Stimulated activated naive CD8-positive, alpha-beta T cell treated with anti-CD3 and anti-CD28 coated beads, Interleukin-15, amount 100 ng/mL, for 72 hours (primary cell): ENCODE measurements at regions not wholly inside any gene's neighbourhood (a gene's known extent, or its start where the extent isn't known, plus 50 kb on each side); places are given as distances from the start of the nearest gene placed in this dataset.

ENCODE experiments used
- ATAC-seq: fragments of 150-1000 bp; cut with Tn5 transposase; 2 replicates; pipeline ENCODE4 v1.10.0; 2021; ENCODE audit warnings: mild to moderate bottlenecking, moderate library complexity
- DNase-seq, 2 donors: peaks; one replicate each; pipeline ENCODE4 v3.0.0; 2021 to 2022
- H3K27ac Mint-ChIP-seq, 2 donors: one replicate each; pipeline ENCODE4 v1.8.0; 2022; ENCODE audit warnings: mild to moderate bottlenecking in 2 of 2, mixed read lengths in 2 of 2, moderate library complexity in 2 of 2
- H3K27me3 Mint-ChIP-seq: one replicate; pipeline ENCODE4 v1.8.0; 2022; ENCODE audit warnings: mixed read lengths
- H3K4me1 Mint-ChIP-seq: one replicate; pipeline ENCODE4 v1.8.0; 2022; ENCODE audit warnings: mild to moderate bottlenecking, mixed read lengths
- H3K4me3 Mint-ChIP-seq, 2 donors: one replicate each; pipeline ENCODE4 v1.8.0; 2022; ENCODE audit warnings: mild to moderate bottlenecking in 2 of 2, mixed read lengths in 2 of 2, moderate library complexity in 1 of 2
- H3K9me3 Mint-ChIP-seq, 2 donors: one replicate each; pipeline ENCODE4 v1.8.0; 2022; ENCODE audit warnings: mixed read lengths in 2 of 2

DNA sequence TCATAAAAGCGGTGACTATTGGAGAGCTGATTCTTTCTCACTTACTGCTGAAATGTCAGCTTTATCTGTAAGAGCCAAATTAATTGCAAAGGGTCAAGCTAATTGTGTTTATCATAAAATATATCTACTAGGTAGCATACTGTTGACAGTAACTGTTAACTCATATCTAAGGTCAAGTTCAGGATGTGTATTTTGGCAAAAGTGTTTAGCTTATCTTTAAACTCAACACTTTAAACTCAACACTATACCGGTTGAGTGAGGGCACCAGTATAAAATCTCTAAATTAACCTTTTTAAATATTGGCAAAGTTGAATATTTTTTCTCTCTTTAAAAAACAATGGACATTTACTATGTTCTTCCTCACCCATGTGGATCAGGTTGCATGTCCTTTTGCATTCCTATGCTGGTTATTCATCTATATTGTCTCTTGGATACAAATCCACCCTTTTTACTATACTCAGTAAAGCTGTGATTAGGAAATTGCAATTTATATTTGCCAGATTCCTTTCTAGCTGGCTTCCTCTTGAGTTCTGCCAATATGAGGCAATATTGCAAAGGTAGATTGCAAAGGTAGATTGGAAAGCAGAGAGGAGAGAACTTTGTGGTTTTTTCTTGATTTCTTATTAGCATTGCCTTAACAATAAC is 344.6 kb upstream of the DCBLD2 start:
- no peaks in the 10 kb centered on the region for H3K27me3 Mint-ChIP-seq
- H3K27ac Mint-ChIP-seq, result no peak overlapping the region
- no peaks in the 10 kb centered on the region for H3K4me1 Mint-ChIP-seq
- ATAC-seq, result no peak
- no peak overlapping the region for H3K4me3 Mint-ChIP-seq
- no peak for DNase-seq
- peaks cover 0 to 2% of the 10 kb centered on the region in 2 donors for H3K9me3 Mint-ChIP-seq

DNA sequence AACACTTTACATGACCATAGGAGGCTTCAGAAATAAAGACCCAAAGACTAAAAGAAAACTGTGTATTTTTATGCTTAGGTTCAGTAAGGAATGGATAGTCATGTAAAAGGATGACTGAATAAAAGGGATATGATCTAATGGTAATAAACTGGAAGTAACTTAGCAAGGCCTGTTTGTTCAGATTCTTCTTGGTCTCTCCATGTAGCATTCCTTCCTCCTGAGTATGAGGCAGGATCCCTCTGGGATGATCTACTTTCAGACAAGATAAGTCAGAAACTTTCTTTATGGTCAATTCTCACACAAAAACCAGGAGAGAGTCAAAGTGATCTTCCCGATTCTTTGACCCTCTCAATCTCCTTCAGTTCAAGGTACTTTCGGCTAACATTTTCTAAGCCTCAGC is 340.8 kb upstream of the DCBLD2 start:
- Mint-ChIP-seq H3K27ac (no peak overlapping the region), H3K27me3 (no peaks in the 10 kb centered on the region), H3K9me3 (peaks cover 0 to 7% of the 10 kb centered on the region in 2 donors), H3K4me1 (no peaks in the 10 kb centered on the region), H3K4me3 (no peak overlapping the region)
- DNase-seq, result no peak
- ATAC-seq, result no peak

DNA sequence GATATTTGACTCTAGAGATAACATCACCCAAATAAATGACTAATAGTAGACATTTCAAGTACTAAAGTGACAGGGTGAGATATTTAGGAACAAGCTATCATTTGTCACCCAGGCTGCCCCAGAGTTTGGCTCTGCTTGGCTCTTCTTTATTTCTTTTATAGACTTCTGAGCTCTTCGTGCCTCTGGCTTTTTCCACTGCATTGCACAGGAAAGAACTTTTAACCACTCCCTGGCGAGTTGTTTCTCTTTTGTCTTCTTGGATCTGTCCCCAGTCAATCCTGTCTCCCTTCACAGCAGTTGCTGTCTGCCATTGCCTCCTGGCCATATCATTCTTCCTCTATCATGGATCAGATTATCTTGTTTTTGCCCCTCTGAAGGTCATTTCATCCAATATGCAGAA is 339.2 kb upstream of the DCBLD2 start:
- H3K9me3 Mint-ChIP-seq, result peaks cover 0 to 7% of the 10 kb centered on the region in 2 donors
- H3K27me3 Mint-ChIP-seq, result no peaks in the 10 kb centered on the region
- no peak overlapping the region for H3K4me3 Mint-ChIP-seq
- no peaks in the 10 kb centered on the region for H3K4me1 Mint-ChIP-seq
- ATAC-seq, result no peak
- no peak for DNase-seq
- no peak overlapping the region for H3K27ac Mint-ChIP-seq

DNA sequence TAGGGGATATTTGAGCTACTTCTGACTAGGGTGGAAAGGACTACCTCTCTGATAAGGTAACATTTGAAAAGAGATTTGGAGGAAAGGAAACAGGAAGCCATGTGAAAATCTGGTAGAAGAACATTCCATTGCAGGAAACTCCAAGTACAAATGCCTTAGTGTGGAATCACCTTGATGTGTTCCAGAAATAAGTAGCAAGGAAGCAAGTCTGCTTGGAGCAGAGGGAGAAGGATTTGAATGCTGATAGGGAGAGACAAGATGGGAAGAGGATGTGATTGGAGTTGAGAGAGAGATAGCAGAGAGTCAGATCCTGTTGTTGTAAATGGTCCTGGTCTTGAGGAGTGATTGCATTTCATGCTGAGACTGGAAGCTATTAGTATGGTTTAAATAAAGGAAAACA is 335.1 kb upstream of the DCBLD2 start:
- DNase-seq, result no peak
- ATAC-seq, result no peak
- H3K27ac Mint-ChIP-seq, result no peak overlapping the region
- no peak overlapping the region for H3K4me3 Mint-ChIP-seq
- peaks cover 0 to 7% of the 10 kb centered on the region in 2 donors for H3K9me3 Mint-ChIP-seq
- H3K4me1 Mint-ChIP-seq, result no peaks in the 10 kb centered on the region
- no peaks in the 10 kb centered on the region for H3K27me3 Mint-ChIP-seq

DNA sequence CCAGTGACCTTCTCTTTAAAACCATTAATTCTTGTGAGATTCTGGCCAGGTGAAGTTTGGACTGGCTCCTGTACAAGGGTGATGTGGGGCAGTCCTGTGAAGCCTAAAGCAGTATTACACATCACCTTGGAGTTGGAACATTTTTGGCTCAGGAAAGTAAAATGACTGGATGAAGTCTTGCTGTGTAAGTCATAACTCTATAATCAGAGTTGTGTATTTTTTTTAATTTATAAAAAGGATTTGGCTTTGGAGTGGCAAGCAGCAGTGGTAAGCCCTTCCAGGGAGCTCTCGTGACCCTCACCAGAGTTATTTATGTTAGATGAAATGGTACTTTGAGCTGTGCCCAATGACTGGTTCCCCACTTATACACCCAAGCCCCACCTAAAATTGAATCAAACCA is 331.2 kb upstream of the DCBLD2 start:
- DNase-seq, result no peak
- ATAC-seq, result no peak
- no peak overlapping the region for H3K27ac Mint-ChIP-seq

DNA sequence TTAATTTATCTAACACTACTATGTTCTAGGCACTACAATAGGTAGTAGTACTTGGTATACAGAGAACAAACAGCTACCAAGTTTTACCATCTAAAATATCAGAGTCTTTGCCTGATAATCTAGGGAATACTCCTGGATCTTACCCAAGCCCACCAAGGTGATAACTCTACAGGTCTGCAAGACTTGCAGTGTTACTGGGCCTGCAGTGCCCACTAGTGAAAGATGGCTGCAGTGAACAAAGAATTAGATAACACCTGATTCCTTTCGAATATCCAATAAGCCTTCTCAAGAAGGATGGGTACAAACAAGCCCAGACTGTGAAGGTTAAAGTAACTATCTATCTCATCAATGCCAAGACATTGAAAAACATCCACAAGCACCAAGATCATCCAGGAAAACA is 317.0 kb upstream of the DCBLD2 start:
- no peak for DNase-seq
- H3K27me3 Mint-ChIP-seq, result no peaks in the 10 kb centered on the region
- no peak overlapping the region for H3K4me3 Mint-ChIP-seq
- H3K4me1 Mint-ChIP-seq, result no peaks in the 10 kb centered on the region
- H3K27ac Mint-ChIP-seq, result no peak overlapping the region
- peaks cover 17 to 18% of the 10 kb centered on the region in 2 donors for H3K9me3 Mint-ChIP-seq
- ATAC-seq, result no peak

More for the DNA sequence above, 331.2 kb upstream of the DCBLD2 start:
- no peaks in the 10 kb centered on the region for H3K4me1 Mint-ChIP-seq
- H3K9me3 Mint-ChIP-seq, result no peaks in the 10 kb centered on the region
- H3K27me3 Mint-ChIP-seq, result no peaks in the 10 kb centered on the region
- H3K4me3 Mint-ChIP-seq, result no peak overlapping the region

DNA sequence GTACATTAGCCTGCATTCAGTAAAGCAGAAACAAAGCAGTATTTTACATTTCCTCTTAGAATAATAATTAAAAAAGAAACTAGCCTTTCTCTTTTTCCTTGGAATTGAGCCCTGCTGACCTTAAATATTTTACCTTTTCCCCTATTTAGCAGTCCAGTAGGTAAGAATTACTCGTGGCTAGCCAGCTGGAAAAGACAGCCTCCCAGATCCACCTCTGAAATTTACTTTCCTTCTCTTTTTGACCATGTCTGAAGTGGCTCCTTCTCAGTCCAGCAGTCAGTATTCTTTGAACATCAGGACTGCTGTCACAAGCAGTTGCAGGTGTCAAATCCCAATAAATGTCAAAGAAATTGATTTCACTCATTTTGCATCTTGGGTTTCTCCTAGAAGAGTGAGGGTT is 311.5 kb upstream of the DCBLD2 start:
- ATAC-seq (no peak), DNase-seq (no peak)
- H3K27ac Mint-ChIP-seq, result no peak overlapping the region
- peaks cover 16 to 17% of the 10 kb centered on the region in 2 donors for H3K9me3 Mint-ChIP-seq
- H3K4me1 Mint-ChIP-seq, result no peaks in the 10 kb centered on the region
- no peak overlapping the region for H3K4me3 Mint-ChIP-seq
- no peaks in the 10 kb centered on the region for H3K27me3 Mint-ChIP-seq

DNA sequence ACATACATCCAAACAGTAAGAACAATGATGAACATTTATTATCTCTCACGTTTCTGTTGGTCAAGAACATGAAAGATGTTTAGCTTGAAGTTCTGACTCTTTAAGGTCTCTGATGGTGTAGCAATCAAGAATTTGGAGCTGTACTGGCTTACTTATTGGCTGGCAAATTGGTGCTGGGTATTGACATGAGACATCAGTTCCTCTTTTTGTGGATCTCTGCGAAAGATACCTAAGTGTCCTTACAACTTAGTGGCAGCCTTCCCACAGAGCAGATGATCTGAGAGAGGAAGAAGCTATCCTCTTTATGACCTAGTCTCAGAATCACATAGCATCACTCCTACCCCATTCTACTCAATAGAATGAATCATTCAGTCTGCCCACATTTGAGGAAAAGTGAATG is 309.8 kb upstream of the DCBLD2 start:
- Mint-ChIP-seq H3K27me3 (no peaks in the 10 kb centered on the region), H3K9me3 (peaks cover 9 to 17% of the 10 kb centered on the region in 2 donors), H3K4me3 (no peak overlapping the region), H3K4me1 (no peaks in the 10 kb centered on the region), H3K27ac (no peak overlapping the region)
- no peak for ATAC-seq
- no peak for DNase-seq

DNA sequence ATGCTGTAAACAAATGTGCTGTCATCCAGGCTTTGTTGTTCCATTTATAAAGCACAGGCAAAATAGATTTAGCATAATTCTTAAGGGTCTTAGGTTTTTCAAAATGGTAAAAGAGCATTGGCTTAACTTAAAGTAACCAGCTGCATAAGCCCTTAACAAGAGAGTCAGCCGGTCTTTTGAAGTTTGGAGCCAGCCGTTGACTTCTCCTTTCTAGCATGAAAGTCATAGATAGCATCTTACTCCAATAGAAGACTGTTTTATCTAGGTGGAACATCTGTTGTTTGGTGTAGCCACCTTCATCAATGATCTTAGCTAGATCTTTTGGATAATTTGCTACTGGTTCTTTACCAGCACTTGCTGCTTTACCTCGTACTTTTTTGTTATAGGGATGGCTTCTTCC is 297.5 kb upstream of the DCBLD2 start:
- no peak overlapping the region for H3K27ac Mint-ChIP-seq
- H3K4me1 Mint-ChIP-seq, result no peaks in the 10 kb centered on the region
- no peak for DNase-seq
- H3K9me3 Mint-ChIP-seq, result peaks cover 0 to 4% of the 10 kb centered on the region in 2 donors
- H3K27me3 Mint-ChIP-seq, result no peaks in the 10 kb centered on the region
- no peak overlapping the region for H3K4me3 Mint-ChIP-seq
- no peak for ATAC-seq

DNA sequence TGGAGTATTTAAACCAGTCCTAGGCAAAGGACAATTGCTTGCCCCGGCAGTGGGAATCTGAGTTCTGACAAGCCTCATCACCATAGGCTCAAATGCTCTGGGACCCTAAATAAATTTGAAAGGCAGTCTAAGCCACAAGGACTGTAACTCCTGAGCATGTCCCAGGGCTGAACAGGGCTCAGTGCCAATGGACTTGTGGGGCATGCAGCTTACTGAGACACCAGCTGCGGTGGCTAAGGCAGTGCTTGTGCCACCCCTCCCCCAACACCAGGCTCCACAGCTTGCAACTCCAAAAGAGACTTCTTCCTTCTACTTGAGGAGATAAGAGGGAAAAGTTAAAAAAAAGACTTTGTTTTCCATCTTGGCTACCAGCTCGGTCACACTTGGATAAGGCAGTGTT is 289.7 kb upstream of the DCBLD2 start:
- Mint-ChIP-seq H3K4me1 (no peaks in the 10 kb centered on the region), H3K27ac (no peak overlapping the region), H3K27me3 (no peaks in the 10 kb centered on the region), H3K9me3 (peaks cover 5 to 11% of the 10 kb centered on the region in 2 donors), H3K4me3 (no peak overlapping the region)
- ATAC-seq, result no peak
- no peak for DNase-seq

DNA sequence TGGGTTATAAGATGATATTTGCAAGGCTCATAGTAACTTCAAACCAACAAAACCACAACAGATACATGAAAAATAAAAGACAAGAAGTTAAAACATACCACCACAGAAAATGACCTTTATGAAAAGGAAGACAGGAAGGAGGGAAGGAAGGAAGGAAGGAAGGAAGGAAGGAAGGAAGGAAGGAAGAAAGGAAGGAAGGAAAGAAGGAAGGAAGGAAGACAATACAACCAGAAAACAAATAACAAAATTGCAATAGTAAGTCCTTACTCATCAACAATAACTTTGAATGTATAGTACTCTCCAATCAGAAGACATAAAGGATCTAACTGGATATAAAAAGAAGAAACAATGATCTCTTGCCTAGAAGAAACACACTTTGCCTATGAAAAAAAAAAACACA is 287.4 kb upstream of the DCBLD2 start:
- no peak overlapping the region for H3K27ac Mint-ChIP-seq
- peaks cover 5 to 7% of the 10 kb centered on the region in 2 donors for H3K9me3 Mint-ChIP-seq
- H3K4me3 Mint-ChIP-seq, result no peak overlapping the region
- no peak for ATAC-seq
- DNase-seq, result no peak
- no peaks in the 10 kb centered on the region for H3K27me3 Mint-ChIP-seq
- no peaks in the 10 kb centered on the region for H3K4me1 Mint-ChIP-seq

DNA sequence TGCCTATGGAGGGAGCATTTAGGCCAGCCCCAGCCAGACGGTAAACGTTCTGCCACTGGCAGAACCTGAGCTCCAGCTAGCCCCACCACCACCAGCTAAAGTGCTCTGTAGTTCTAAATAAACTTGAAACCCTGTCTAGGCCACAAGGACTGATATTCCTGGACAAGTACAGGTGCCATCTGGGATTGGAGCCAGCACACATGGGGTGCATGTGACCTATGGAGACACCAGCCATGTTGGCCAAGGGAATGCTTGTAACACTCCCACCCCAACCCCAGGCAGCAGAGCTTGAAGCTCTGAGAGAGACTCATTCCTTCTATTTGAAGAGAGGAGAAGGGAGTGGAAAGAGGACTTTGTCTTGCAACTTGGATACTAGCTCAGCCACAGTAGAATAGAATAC is 284.5 kb upstream of the DCBLD2 start:
- Mint-ChIP-seq H3K27ac (no peak overlapping the region), H3K4me1 (no peaks in the 10 kb centered on the region), H3K27me3 (no peaks in the 10 kb centered on the region), H3K4me3 (no peak overlapping the region), H3K9me3 (peaks cover 5 to 7% of the 10 kb centered on the region in 2 donors)
- no peak for ATAC-seq
- DNase-seq, result no peak

DNA sequence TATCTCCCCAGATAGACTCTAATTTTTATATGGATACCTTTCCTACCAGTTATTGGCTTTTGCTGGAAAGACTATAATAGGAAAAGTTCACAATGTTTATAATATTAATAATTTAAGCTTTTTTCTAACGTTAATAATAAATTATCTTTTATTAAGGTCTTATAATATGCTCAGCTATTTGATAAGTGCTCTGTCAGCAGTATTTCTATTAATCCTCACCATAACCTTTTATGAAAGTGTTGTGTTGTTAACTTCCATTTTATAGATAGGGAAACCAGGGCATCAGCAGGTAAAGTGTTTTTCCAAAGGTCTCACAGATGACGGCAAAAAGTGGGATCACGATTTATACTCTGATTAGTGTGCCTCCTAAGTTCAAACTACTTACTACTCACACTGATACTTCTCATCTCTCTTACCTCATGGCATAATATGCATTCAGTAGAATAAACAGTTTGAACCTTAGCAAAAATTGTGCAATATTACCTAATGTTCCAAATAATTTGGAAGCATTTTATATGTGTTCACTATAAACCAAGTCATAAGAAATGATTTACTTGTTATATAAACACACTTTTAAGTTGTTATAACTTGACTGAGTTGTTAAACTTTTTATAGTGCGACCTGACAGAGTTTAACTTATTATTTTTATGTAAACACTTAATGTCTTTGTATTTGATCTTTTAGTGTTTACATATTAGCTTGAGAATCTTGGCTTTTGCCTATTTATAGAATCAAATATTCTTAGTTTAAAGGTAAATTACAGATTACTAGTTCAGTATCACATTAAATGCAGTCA is 274.9 kb upstream of the DCBLD2 start:
- H3K9me3 Mint-ChIP-seq, result peaks cover 0 to 4% of the 10 kb centered on the region in 2 donors
- H3K27ac Mint-ChIP-seq, result no peak overlapping the region
- ATAC-seq (no peak), DNase-seq (no peak)
- no peaks in the 10 kb centered on the region for H3K4me1 Mint-ChIP-seq
- H3K4me3 Mint-ChIP-seq, result no peak overlapping the region
- no peaks in the 10 kb centered on the region for H3K27me3 Mint-ChIP-seq

DNA sequence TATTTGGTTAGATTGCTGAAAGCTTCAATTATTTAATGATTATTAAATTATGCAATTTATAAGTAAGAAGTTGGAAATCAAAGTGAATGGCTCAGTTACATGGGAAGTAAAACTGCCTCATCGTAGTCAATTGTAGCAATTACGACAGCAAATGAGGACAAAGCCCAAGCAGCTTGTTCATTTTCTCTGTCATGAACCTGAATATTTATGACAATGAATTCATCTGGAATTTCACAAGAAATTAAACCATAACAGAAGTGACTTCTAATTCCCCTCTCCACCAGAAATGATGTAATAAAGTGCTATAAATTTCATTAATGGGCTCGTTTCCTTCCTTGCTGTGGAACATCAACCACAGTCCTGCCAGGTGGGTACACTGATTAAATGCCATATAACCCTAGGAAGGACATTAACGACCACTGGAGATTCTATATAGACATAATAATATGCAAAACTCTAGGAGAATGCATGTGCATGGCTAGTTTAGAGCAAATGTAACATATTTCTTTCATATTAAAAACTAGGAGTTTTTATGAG is 273.8 kb upstream of the DCBLD2 start:
- H3K4me3 Mint-ChIP-seq, result no peak overlapping the region
- no peaks in the 10 kb centered on the region for H3K27me3 Mint-ChIP-seq
- H3K9me3 Mint-ChIP-seq, result peaks cover 0 to 4% of the 10 kb centered on the region in 2 donors
- H3K4me1 Mint-ChIP-seq, result no peaks in the 10 kb centered on the region
- DNase-seq, result no peak
- no peak for ATAC-seq
- no peak overlapping the region for H3K27ac Mint-ChIP-seq

DNA sequence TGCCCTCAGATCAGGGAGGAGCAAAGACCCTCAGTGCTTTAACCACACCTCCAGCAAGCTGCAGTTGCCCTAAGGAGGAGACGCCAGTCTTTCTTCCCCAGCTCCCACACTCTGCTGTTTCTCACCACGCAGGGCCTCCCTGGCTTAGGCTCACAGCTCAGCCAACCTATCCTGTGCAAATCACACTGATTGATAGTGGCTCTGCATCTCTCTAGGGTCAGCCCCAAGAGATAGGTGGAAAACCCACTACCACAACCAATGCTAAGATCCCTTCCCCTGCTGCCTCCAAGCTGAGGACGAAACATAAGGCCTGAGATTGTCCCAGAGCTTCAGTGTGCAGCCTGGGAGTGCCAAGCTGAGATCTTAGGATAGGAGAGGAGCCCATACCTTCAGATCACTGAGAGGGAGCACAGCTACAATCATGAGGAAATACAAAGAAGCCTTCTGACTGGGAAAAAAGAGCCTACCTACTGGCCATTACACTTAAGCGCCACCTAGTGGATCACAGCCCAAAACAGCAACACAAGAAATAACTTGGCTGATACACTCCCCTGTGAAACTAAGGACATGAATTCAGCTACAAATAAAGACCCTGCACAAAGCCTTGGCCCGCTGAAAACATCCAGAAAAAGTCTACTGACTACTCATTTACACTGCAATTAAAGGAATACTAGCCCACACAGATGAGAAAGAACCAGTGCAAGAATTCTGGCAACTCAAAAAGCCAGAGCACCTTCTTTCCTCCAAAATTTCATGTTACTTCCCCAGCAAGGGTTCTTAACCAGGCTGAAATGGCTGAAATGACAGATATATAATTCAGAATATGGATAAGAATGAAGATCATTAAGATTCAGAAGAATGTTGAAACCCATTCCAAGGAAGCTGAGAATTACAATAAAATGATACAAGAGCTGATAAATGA is 271.5 kb upstream of the DCBLD2 start:
- H3K4me1 Mint-ChIP-seq, result no peaks in the 10 kb centered on the region
- peak in 1 of 2 donors; percentile 18 for DNase-seq
- H3K9me3 Mint-ChIP-seq, result peaks cover 0 to 1% of the 10 kb centered on the region in 2 donors
- no peaks in the 10 kb centered on the region for H3K27me3 Mint-ChIP-seq
- peak; percentile 43 for ATAC-seq
- H3K27ac Mint-ChIP-seq, result no peak overlapping the region
- H3K4me3 Mint-ChIP-seq, result no peak overlapping the region
